AG09309 (cell line): ENCODE measurements at regions not wholly inside any gene's neighbourhood (a gene's known extent, or its start where the extent isn't known, plus 50 kb on each side); places are given as distances from the start of the nearest gene placed in this dataset.
"Not testable (repeated sequence)": the region's sequence is repeated elsewhere in the genome, so short reads cannot be mapped to it uniquely, and the experiment has no call there.

Experiments
- DNase-seq: peaks from one replicate; pipeline ENCODE4 v3.0.0-alpha.2; 2010; ENCODE audit warnings: low read depth
- H3K4me3 ChIP-seq: 2 replicates; pipeline ENCODE4 v1.5.1; 2011; ENCODE audit warnings: mild to moderate bottlenecking, low read depth, low read length, moderate library complexity; ENCODE audit not compliant: control insufficient read depth
- CTCF ChIP-seq: IDR thresholded peaks from 2 replicates; pipeline ENCODE4 v1.5.1; 2011; ENCODE audit warnings: mild to moderate bottlenecking, low read depth, low read length, inconsistent platforms; ENCODE audit not compliant: insufficient read depth, control insufficient read depth; ENCODE audit errors: missing control alignments

GRCh38 chr4:187889651-187890050 lies 105.9 kb upstream of the ZFP42 start:
- TF ChIP-seq CTCF: no peak
- no peak overlapping the region for H3K4me3 ChIP-seq
- DNase-seq: no peak

- no peak overlapping the region for H3K4me3 ChIP-seq
- TF ChIP-seq CTCF: no peak
- no peak for DNase-seq
Measured at GRCh38 chr4:187893418-187893817, 102.2 kb upstream of the ZFP42 start.

- H3K4me3 ChIP-seq: no peak overlapping the region
- no peak for DNase-seq
- no peak for TF ChIP-seq CTCF
Measured at GRCh38 chr4:187903106-187903505, 92.5 kb upstream of the ZFP42 start.

- TF ChIP-seq CTCF: no peak
- no peak overlapping the region for H3K4me3 ChIP-seq
- no peak for DNase-seq
Measured at GRCh38 chr4:187903700-187904099, 91.9 kb upstream of the ZFP42 start.

GRCh38 chr4:187908079-187908561 lies 87.5 kb upstream of the ZFP42 start:
- peak; percentile 46 for DNase-seq
- no peak overlapping the region for H3K4me3 ChIP-seq
- no peak for TF ChIP-seq CTCF

GRCh38 chr4:187908731-187909130 lies 86.8 kb upstream of the ZFP42 start:
- H3K4me3 ChIP-seq: no peak overlapping the region
- no peak for DNase-seq
- TF ChIP-seq CTCF: no peak

- no peak for TF ChIP-seq CTCF
- DNase-seq: no peak
- no peak overlapping the region for H3K4me3 ChIP-seq
Measured at GRCh38 chr4:187910741-187911140, 84.8 kb upstream of the ZFP42 start.

- not testable (repeated sequence) for DNase-seq, H3K4me3 ChIP-seq
Measured at GRCh38 chr4:187915406-187915805, 80.2 kb upstream of the ZFP42 start.
